ENCODE measurements at regions not wholly inside any gene's neighbourhood (a gene's known extent, or its start where the extent isn't known, plus 50 kb on each side); places are given as distances from the start of the nearest gene placed in this dataset.
"Not testable (repeated sequence)": the region's sequence is repeated elsewhere in the genome, so short reads cannot be mapped to it uniquely, and the experiment has no call there.

DNA sequence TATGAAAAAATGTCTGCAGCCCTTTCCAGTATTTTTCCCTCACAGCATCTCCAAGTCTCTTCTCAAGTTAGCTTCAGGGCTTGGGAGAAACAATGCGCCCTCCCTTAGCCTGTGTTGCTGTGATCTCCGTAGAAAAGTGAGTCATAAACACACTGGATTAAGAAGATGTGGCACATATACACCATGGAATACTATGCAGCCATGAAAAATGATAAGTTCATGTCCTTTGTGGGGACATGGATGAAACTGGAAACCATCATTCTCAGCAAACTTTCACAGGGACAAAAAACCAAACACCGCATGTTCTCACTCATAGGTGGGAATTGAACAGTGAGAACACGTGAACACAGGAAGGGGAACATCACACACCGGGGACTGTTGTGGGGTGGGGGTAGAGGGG is 100.7 kb upstream of the CXorf51B start:
- H3K4ac ChIP-seq (ENCODE audit: low read length); H2BK12ac ChIP-seq (ENCODE audit: low read length); H2AFZ ChIP-seq (ENCODE audit: low read length); H3K23ac ChIP-seq (ENCODE audit: low read depth, low read length, poor library complexity); H2BK15ac ChIP-seq (ENCODE audit: low read length); H3K27me3 ChIP-seq (ENCODE audit: control insufficient read depth in 3 of 3, insufficient read depth in 3 of 3, low read depth in 1 of 3, low read length in 3 of 3); H3K4me1 ChIP-seq (ENCODE audit: control insufficient read depth in 2 of 2, insufficient read depth in 1 of 2, low read depth in 1 of 2, low read length in 2 of 2); H3K18ac ChIP-seq (ENCODE audit: low read length); H3K14ac ChIP-seq (ENCODE audit: low read length); H4K8ac ChIP-seq (ENCODE audit: low read depth, low read length); H4K91ac ChIP-seq (ENCODE audit: low read depth, low read length, poor library complexity); H2BK5ac ChIP-seq (ENCODE audit: low read length); H3K9me3 ChIP-seq (replicated peaks in 1 of 2; ENCODE audit: control insufficient read depth in 2 of 2, insufficient read depth in 1 of 2, low read depth in 1 of 2, low read length in 2 of 2); H3K4me2 ChIP-seq (ENCODE audit: insufficient read depth, low read length, poor library complexity, severe bottlenecking); H3K79me1 ChIP-seq (ENCODE audit: low read depth, low read length); H3K9ac ChIP-seq (ENCODE audit: low read depth, low read length, poor library complexity); H3K36me3 ChIP-seq (replicated peaks in 1 of 2; ENCODE audit: control insufficient read depth in 2 of 2, insufficient read depth in 2 of 2, low read length in 2 of 2); H3K27ac ChIP-seq (replicated peaks; ENCODE audit: low read length); H2BK120ac ChIP-seq (ENCODE audit: low read depth, low read length); DNase-seq (ENCODE audit: low spot score); H2AK5ac ChIP-seq (ENCODE audit: low read depth, low read length); H3K4me3 ChIP-seq (ENCODE audit: low read length in 2 of 2): not testable (repeated sequence)
- WGBS, 2 donors (ENCODE audit: extremely low coverage in 2 of 2, insufficient read length in 2 of 2, insufficient replicate concordance in 1 of 2) = no CpG with 5 or more reads among the region's 5 CpGs

DNA sequence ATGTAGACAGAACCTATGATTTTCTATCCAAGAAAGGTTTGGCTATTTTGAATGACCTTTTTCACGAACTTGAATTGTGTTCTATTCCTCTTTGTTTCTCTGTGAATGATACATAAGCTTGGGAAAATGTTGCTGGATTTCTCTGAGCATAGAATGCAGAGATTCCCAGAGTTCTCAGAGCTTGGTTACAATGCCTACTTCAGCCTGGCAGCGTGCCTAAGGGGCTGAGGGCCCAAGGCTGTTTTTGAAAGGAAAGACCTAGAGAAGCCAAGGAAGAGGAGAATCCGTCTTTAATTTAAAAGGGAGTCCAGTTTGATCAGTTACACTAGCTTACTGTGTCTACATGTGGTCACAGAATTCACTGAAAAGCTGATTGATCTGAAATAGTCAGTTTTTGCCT is 55.3 kb upstream of the CXorf51B start:
- H2AK5ac ChIP-seq (ENCODE audit: low read depth, low read length) = no peak overlapping the region
- WGBS, 2 donors (ENCODE audit: extremely low coverage in 2 of 2, insufficient read length in 2 of 2, insufficient replicate concordance in 1 of 2) = no CpG with 5 or more reads among the region's 3 CpGs
- no peak overlapping the region for H3K18ac ChIP-seq (ENCODE audit: low read length)

DNA sequence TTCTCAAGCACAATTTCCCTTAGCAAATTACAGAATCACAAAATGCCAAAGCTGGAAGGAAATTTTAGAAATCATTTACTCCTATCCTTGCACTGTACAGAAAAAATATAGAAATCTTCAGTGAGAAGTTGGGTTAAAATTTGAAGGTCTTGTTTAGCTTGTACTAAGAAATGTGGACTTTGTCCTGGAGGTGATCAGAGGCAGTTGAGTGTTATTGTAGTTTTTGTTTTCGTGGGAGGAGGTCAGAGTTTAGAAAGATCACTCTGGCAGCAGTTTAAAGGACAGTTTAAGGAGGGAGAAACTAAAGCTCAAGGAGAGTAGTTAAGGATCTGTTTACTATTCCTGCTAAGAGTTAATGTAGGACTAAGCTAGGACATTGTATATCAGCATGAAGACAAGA is 54.4 kb upstream of the CXorf51B start:
- Histone ChIP-seq H2BK12ac (ENCODE audit: low read length) (no peak overlapping the region), H3K36me3 (replicated peaks in 1 of 2; ENCODE audit: control insufficient read depth in 2 of 2, insufficient read depth in 2 of 2, low read length in 2 of 2) (no peaks in the 10 kb centered on the region), H4K91ac (ENCODE audit: low read depth, low read length, poor library complexity) (no peak overlapping the region), H3K4me2 (ENCODE audit: insufficient read depth, low read length, poor library complexity, severe bottlenecking) (no peak overlapping the region), H3K23ac (ENCODE audit: low read depth, low read length, poor library complexity) (no peak overlapping the region), H2BK5ac (ENCODE audit: low read length) (no peak overlapping the region), H2BK120ac (ENCODE audit: low read depth, low read length) (no peak overlapping the region), H2BK15ac (ENCODE audit: low read length) (no peak overlapping the region), H3K4ac (ENCODE audit: low read length) (no peak overlapping the region), H3K18ac (ENCODE audit: low read length) (no peak overlapping the region), H2AFZ (ENCODE audit: low read length) (no peak overlapping the region), H3K14ac (ENCODE audit: low read length) (no peak overlapping the region), H3K4me3 (ENCODE audit: low read length in 2 of 2) (no peak overlapping the region), H4K8ac (ENCODE audit: low read depth, low read length) (no peak overlapping the region), H3K9me3 (replicated peaks in 1 of 2; ENCODE audit: control insufficient read depth in 2 of 2, insufficient read depth in 1 of 2, low read depth in 1 of 2, low read length in 2 of 2) (no peaks in the 10 kb centered on the region), H3K4me1 (ENCODE audit: control insufficient read depth in 2 of 2, insufficient read depth in 1 of 2, low read depth in 1 of 2, low read length in 2 of 2) (no peaks in the 10 kb centered on the region), H3K79me1 (ENCODE audit: low read depth, low read length) (no peaks in the 10 kb centered on the region), H2AK5ac (ENCODE audit: low read depth, low read length) (no peak overlapping the region), H3K27ac (replicated peaks; ENCODE audit: low read length) (no peak overlapping the region), H3K9ac (ENCODE audit: low read depth, low read length, poor library complexity) (no peak overlapping the region), H3K27me3 (ENCODE audit: control insufficient read depth in 3 of 3, insufficient read depth in 3 of 3, low read depth in 1 of 3, low read length in 3 of 3) (no peaks in the 10 kb centered on the region)
- no CpG with 5 or more reads among the region's 1 CpG for WGBS, 2 donors (ENCODE audit: extremely low coverage in 2 of 2, insufficient read length in 2 of 2, insufficient replicate concordance in 1 of 2)
- DNase-seq (ENCODE audit: low spot score) = no peak

More for the DNA sequence above, 55.3 kb upstream of the CXorf51B start:
- Histone ChIP-seq H3K27ac (replicated peaks; ENCODE audit: low read length) (no peak overlapping the region), H2AFZ (ENCODE audit: low read length) (no peak overlapping the region), H3K4me3 (ENCODE audit: low read length in 2 of 2) (no peak overlapping the region), H2BK120ac (ENCODE audit: low read depth, low read length) (no peak overlapping the region), H3K9ac (ENCODE audit: low read depth, low read length, poor library complexity) (no peak overlapping the region), H2BK12ac (ENCODE audit: low read length) (no peak overlapping the region), H2BK15ac (ENCODE audit: low read length) (no peak overlapping the region), H3K23ac (ENCODE audit: low read depth, low read length, poor library complexity) (no peak overlapping the region), H3K36me3 (replicated peaks in 1 of 2; ENCODE audit: control insufficient read depth in 2 of 2, insufficient read depth in 2 of 2, low read length in 2 of 2) (no peaks in the 10 kb centered on the region), H4K91ac (ENCODE audit: low read depth, low read length, poor library complexity) (no peak overlapping the region), H3K79me1 (ENCODE audit: low read depth, low read length) (no peaks in the 10 kb centered on the region), H3K4ac (ENCODE audit: low read length) (no peak overlapping the region), H2BK5ac (ENCODE audit: low read length) (no peak overlapping the region), H3K14ac (ENCODE audit: low read length) (no peak overlapping the region), H3K9me3 (replicated peaks in 1 of 2; ENCODE audit: control insufficient read depth in 2 of 2, insufficient read depth in 1 of 2, low read depth in 1 of 2, low read length in 2 of 2) (no peaks in the 10 kb centered on the region), H3K4me2 (ENCODE audit: insufficient read depth, low read length, poor library complexity, severe bottlenecking) (no peak overlapping the region), H3K27me3 (ENCODE audit: control insufficient read depth in 3 of 3, insufficient read depth in 3 of 3, low read depth in 1 of 3, low read length in 3 of 3) (no peaks in the 10 kb centered on the region), H3K4me1 (ENCODE audit: control insufficient read depth in 2 of 2, insufficient read depth in 1 of 2, low read depth in 1 of 2, low read length in 2 of 2) (no peaks in the 10 kb centered on the region), H4K8ac (ENCODE audit: low read depth, low read length) (no peak overlapping the region)
- DNase-seq (ENCODE audit: low spot score) = no peak
